ENCODE measurements at regions not wholly inside any gene's neighbourhood (a gene's known extent, or its start where the extent isn't known, plus 50 kb on each side); places are given as distances from the start of the nearest gene placed in this dataset.

GRCh38 chr15:88393719-88394519 is 73.3 kb downstream of the MRPL46 start:
- no peak for TF ChIP-seq CEBPB (IDR thresholded peaks at IDR 0.05)
- no peak for TF ChIP-seq REST (IDR thresholded peaks at IDR 0.05; ENCODE audit: low read depth)

All from Ishikawa (cell line).